Panc1 (cell line): ENCODE measurements at regions not wholly inside any gene's neighbourhood (a gene's known extent, or its start where the extent isn't known, plus 50 kb on each side); places are given as distances from the start of the nearest gene placed in this dataset.
"Not testable (repeated sequence)": the region's sequence is repeated elsewhere in the genome, so short reads cannot be mapped to it uniquely, and the experiment has no call there.

ENCODE experiments used
- POLR2AphosphoS5 ChIP-seq: IDR thresholded peaks from 2 replicates; pipeline ENCODE4 v1.6.1; 2012; ENCODE audit warnings: mild to moderate bottlenecking, low read depth, low read length, moderate library complexity
- SIN3A ChIP-seq: IDR thresholded peaks from 2 replicates; pipeline ENCODE4 v1.6.1; 2012; ENCODE audit warnings: low read depth, mild to moderate bottlenecking, low read length, moderate library complexity, borderline replicate concordance; ENCODE audit not compliant: insufficient read depth
- TF ChIP-seq, protein P1 (sequence below): fragments of 450-650 bp; IDR thresholded peaks from 2 replicates; pipeline ENCODE4 v1.5.1; 2017; ENCODE audit warnings: mild to moderate bottlenecking

DNA sequence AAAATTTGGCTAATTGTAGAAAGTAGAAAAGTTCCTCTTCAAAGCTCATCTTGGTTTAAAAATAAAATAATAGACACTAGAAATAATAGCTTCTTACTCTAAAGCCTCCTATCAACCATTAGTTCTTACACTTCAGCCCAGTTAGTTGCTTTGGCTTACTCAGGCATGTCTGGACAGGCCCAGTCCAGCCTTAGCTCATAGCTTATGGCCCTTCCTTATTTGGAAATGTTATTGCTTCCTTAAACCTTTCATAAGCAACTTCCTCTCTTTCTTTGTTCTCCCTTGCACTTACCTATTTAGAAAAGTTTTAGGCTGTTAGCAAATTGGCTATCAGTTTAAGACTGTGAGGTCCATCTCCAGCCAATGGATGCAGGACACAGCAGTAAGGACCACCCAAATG lies 754.1 kb upstream of the NUDT12 start:
- TF ChIP-seq, protein P1, sequence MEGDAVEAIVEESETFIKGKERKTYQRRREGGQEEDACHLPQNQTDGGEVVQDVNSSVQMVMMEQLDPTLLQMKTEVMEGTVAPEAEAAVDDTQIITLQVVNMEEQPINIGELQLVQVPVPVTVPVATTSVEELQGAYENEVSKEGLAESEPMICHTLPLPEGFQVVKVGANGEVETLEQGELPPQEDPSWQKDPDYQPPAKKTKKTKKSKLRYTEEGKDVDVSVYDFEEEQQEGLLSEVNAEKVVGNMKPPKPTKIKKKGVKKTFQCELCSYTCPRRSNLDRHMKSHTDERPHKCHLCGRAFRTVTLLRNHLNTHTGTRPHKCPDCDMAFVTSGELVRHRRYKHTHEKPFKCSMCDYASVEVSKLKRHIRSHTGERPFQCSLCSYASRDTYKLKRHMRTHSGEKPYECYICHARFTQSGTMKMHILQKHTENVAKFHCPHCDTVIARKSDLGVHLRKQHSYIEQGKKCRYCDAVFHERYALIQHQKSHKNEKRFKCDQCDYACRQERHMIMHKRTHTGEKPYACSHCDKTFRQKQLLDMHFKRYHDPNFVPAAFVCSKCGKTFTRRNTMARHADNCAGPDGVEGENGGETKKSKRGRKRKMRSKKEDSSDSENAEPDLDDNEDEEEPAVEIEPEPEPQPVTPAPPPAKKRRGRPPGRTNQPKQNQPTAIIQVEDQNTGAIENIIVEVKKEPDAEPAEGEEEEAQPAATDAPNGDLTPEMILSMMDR: not testable (repeated sequence)
- TF ChIP-seq SIN3A, POLR2AphosphoS5: not testable (repeated sequence)
